ENCODE measurements at regions not wholly inside any gene's neighbourhood (a gene's known extent, or its start where the extent isn't known, plus 50 kb on each side); places are given as distances from the start of the nearest gene placed in this dataset.

DNA sequence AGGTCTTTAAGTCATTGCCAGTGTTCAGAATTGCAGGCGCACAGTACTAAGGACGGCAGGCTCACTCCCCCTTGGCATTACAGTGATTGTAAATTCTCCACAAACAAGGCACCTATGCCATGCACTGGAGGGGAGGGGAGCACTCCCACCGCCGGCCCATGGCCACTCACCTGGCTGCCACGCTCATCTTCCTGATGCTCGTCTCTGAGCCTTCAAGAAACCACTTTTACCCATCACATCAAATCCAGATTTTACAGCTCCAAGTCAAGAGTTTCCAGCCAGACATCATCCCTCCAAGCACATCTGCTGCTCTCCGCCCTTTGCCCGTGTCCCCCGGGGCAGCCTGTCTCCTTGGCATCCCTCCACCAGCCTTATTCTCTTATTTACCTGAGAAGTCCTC lies 350.2 kb upstream of the SHH start:
- Histone ChIP-seq H3K27me3 (ENCODE audit: insufficient read depth) (no peaks in the 10 kb centered on the region), H3F3A (replicated peaks; ENCODE audit: low read depth) (no peaks in the 10 kb centered on the region), H4K20me1 (replicated peaks; ENCODE audit: insufficient read depth) (no peaks in the 10 kb centered on the region), H3K79me2 (replicated peaks; ENCODE audit: insufficient read depth) (no peaks in the 10 kb centered on the region), H3K9me2 (ENCODE audit: insufficient read depth) (no peaks in the 10 kb centered on the region), H2AFZ (no peak overlapping the region), H3K4me1 (ENCODE audit: insufficient read depth) (no peaks in the 10 kb centered on the region), H3K36me3 (ENCODE audit: insufficient read depth) (no peaks in the 10 kb centered on the region), H3K4me3 (no peak overlapping the region), H3K4me2 (no peak overlapping the region), H3K27ac (ENCODE audit: low read depth) (no peak overlapping the region)
- H3K36me3 Mint-ChIP-seq (ENCODE audit: low read depth), result no peaks in the 10 kb centered on the region
- no peak overlapping the region for H3K27ac Mint-ChIP-seq
- ATAC-seq (no peak), DNase-seq (ENCODE audit: low spot score) (no peak)
- H3K9me3 Mint-ChIP-seq, result peaks cover 6% of the 10 kb centered on the region; the same call in 2 of the 3 replicates
- H3K4me3 Mint-ChIP-seq, result no peak overlapping the region
- H3K4me1 Mint-ChIP-seq, result 0 out of 3 replicates have a peak, but pooled peaks cover 2% of the 10 kb centered on the region
- TF ChIP-seq, protein P1, sequence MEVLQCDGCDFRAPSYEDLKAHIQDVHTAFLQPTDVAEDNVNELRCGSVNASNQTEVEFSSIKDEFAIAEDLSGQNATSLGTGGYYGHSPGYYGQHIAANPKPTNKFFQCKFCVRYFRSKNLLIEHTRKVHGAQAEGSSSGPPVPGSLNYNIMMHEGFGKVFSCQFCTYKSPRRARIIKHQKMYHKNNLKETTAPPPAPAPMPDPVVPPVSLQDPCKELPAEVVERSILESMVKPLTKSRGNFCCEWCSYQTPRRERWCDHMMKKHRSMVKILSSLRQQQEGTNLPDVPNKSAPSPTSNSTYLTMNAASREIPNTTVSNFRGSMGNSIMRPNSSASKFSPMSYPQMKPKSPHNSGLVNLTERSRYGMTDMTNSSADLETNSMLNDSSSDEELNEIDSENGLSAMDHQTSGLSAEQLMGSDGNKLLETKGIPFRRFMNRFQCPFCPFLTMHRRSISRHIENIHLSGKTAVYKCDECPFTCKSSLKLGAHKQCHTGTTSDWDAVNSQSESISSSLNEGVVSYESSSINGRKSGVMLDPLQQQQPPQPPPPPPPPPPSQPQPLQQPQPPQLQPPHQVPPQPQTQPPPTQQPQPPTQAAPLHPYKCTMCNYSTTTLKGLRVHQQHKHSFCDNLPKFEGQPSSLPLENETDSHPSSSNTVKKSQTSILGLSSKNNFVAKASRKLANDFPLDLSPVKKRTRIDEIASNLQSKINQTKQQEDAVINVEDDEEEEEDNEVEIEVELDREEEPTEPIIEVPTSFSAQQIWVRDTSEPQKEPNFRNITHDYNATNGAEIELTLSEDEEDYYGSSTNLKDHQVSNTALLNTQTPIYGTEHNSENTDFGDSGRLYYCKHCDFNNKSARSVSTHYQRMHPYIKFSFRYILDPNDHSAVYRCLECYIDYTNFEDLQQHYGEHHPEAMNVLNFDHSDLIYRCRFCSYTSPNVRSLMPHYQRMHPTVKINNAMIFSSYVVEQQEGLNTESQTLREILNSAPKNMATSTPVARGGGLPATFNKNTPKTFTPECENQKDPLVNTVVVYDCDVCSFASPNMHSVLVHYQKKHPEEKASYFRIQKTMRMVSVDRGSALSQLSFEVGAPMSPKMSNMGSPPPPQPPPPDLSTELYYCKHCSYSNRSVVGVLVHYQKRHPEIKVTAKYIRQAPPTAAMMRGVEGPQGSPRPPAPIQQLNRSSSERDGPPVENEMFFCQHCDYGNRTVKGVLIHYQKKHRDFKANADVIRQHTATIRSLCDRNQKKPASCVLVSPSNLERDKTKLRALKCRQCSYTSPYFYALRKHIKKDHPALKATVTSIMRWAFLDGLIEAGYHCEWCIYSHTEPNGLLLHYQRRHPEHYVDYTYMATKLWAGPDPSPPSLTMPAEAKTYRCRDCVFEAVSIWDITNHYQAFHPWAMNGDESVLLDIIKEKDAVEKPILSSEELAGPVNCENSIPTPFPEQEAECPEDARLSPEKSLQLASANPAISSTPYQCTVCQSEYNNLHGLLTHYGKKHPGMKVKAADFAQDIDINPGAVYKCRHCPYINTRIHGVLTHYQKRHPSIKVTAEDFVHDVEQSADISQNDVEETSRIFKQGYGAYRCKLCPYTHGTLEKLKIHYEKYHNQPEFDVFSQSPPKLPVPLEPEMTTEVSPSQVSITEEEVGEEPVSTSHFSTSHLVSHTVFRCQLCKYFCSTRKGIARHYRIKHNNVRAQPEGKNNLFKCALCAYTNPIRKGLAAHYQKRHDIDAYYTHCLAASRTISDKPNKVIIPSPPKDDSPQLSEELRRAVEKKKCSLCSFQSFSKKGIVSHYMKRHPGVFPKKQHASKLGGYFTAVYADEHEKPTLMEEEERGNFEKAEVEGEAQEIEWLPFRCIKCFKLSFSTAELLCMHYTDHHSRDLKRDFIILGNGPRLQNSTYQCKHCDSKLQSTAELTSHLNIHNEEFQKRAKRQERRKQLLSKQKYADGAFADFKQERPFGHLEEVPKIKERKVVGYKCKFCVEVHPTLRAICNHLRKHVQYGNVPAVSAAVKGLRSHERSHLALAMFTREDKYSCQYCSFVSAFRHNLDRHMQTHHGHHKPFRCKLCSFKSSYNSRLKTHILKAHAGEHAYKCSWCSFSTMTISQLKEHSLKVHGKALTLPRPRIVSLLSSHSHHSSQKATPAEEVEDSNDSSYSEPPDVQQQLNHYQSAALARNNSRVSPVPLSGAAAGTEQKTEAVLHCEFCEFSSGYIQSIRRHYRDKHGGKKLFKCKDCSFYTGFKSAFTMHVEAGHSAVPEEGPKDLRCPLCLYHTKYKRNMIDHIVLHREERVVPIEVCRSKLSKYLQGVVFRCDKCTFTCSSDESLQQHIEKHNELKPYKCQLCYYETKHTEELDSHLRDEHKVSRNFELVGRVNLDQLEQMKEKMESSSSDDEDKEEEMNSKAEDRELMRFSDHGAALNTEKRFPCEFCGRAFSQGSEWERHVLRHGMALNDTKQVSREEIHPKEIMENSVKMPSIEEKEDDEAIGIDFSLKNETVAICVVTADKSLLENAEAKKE (CRISPR knock-in tag; IDR thresholded peaks at IDR 0.05), result no peak
- TF ChIP-seq, protein P2, sequence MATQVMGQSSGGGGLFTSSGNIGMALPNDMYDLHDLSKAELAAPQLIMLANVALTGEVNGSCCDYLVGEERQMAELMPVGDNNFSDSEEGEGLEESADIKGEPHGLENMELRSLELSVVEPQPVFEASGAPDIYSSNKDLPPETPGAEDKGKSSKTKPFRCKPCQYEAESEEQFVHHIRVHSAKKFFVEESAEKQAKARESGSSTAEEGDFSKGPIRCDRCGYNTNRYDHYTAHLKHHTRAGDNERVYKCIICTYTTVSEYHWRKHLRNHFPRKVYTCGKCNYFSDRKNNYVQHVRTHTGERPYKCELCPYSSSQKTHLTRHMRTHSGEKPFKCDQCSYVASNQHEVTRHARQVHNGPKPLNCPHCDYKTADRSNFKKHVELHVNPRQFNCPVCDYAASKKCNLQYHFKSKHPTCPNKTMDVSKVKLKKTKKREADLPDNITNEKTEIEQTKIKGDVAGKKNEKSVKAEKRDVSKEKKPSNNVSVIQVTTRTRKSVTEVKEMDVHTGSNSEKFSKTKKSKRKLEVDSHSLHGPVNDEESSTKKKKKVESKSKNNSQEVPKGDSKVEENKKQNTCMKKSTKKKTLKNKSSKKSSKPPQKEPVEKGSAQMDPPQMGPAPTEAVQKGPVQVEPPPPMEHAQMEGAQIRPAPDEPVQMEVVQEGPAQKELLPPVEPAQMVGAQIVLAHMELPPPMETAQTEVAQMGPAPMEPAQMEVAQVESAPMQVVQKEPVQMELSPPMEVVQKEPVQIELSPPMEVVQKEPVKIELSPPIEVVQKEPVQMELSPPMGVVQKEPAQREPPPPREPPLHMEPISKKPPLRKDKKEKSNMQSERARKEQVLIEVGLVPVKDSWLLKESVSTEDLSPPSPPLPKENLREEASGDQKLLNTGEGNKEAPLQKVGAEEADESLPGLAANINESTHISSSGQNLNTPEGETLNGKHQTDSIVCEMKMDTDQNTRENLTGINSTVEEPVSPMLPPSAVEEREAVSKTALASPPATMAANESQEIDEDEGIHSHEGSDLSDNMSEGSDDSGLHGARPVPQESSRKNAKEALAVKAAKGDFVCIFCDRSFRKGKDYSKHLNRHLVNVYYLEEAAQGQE (IDR thresholded peaks at IDR 0.05; ENCODE audit: unreplicated experiment), result no peak
- TF ChIP-seq EZH2 (IDR thresholded peaks at IDR 0.05; ENCODE audit: low read depth, unreplicated experiment) (no peak), STAT1 (IDR thresholded peaks at IDR 0.05; ENCODE audit: unreplicated experiment) (no peak), ZNF331 (CRISPR knock-in tag; IDR thresholded peaks at IDR 0.05; ENCODE audit: low read depth) (no peak), EZH2phosphoT487 (IDR thresholded peaks at IDR 0.05; ENCODE audit: unreplicated experiment) (no peak), ZNF114 (CRISPR knock-in tag; IDR thresholded peaks at IDR 0.05) (no peak), JUNB (IDR thresholded peaks at IDR 0.05; ENCODE audit: unreplicated experiment) (no peak), CREB1 (CRISPR knock-in tag; IDR thresholded peaks at IDR 0.05; ENCODE audit: low read depth) (no peak), POLR2AphosphoS5 (IDR thresholded peaks at IDR 0.05; ENCODE audit: low read depth) (no peak), NANOG (IDR thresholded peaks at IDR 0.05; ENCODE audit: borderline replicate concordance) (no peak)
- TF ChIP-seq, protein P3, sequence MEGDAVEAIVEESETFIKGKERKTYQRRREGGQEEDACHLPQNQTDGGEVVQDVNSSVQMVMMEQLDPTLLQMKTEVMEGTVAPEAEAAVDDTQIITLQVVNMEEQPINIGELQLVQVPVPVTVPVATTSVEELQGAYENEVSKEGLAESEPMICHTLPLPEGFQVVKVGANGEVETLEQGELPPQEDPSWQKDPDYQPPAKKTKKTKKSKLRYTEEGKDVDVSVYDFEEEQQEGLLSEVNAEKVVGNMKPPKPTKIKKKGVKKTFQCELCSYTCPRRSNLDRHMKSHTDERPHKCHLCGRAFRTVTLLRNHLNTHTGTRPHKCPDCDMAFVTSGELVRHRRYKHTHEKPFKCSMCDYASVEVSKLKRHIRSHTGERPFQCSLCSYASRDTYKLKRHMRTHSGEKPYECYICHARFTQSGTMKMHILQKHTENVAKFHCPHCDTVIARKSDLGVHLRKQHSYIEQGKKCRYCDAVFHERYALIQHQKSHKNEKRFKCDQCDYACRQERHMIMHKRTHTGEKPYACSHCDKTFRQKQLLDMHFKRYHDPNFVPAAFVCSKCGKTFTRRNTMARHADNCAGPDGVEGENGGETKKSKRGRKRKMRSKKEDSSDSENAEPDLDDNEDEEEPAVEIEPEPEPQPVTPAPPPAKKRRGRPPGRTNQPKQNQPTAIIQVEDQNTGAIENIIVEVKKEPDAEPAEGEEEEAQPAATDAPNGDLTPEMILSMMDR (conservative IDR thresholded peaks at IDR 0.05; ENCODE audit: low read depth in 2 of 2), result no peak
- TF ChIP-seq, protein P4, sequence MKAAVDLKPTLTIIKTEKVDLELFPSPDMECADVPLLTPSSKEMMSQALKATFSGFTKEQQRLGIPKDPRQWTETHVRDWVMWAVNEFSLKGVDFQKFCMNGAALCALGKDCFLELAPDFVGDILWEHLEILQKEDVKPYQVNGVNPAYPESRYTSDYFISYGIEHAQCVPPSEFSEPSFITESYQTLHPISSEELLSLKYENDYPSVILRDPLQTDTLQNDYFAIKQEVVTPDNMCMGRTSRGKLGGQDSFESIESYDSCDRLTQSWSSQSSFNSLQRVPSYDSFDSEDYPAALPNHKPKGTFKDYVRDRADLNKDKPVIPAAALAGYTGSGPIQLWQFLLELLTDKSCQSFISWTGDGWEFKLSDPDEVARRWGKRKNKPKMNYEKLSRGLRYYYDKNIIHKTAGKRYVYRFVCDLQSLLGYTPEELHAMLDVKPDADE (IDR thresholded peaks at IDR 0.05), result no peak
- H3K27me3 Mint-ChIP-seq (ENCODE audit: insufficient read depth, low read depth, poor library complexity), result peaks cover 5% of the 10 kb centered on the region

Measured in GM23338 (cell line).